ENCODE measurements at regions not wholly inside any gene's neighbourhood (a gene's known extent, or its start where the extent isn't known, plus 50 kb on each side); places are given as distances from the start of the nearest gene placed in this dataset.

DNA sequence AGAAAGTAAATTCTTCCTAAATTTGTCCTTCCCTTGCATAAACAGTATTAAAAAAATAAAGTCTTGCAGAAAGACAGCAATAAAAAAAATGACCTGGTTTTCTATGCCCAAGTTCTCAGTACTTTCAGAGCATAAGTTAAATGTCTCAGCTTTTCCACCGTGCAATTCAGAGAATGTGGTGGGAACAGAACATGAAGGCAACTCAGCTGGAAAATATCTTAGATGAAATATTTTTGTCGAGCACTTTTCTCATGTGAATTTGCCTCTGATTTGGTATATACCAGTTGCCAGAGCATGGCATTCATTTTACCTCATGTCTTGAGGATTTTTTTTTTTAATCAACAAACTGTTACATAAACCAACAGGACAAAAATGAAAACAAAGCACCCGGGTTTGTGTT is 176.1 kb downstream of the CETN3 start:
- no peak for TF ChIP-seq EZH2 (IDR thresholded peaks at IDR 0.05; ENCODE audit: borderline replicate concordance)
- TF ChIP-seq, protein P1, sequence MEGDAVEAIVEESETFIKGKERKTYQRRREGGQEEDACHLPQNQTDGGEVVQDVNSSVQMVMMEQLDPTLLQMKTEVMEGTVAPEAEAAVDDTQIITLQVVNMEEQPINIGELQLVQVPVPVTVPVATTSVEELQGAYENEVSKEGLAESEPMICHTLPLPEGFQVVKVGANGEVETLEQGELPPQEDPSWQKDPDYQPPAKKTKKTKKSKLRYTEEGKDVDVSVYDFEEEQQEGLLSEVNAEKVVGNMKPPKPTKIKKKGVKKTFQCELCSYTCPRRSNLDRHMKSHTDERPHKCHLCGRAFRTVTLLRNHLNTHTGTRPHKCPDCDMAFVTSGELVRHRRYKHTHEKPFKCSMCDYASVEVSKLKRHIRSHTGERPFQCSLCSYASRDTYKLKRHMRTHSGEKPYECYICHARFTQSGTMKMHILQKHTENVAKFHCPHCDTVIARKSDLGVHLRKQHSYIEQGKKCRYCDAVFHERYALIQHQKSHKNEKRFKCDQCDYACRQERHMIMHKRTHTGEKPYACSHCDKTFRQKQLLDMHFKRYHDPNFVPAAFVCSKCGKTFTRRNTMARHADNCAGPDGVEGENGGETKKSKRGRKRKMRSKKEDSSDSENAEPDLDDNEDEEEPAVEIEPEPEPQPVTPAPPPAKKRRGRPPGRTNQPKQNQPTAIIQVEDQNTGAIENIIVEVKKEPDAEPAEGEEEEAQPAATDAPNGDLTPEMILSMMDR (IDR thresholded peaks at IDR 0.05; ENCODE audit: poor library complexity): no peak
